ENCODE measurements at regions not wholly inside any gene's neighbourhood (a gene's known extent, or its start where the extent isn't known, plus 50 kb on each side); places are given as distances from the start of the nearest gene placed in this dataset.

- DNase-seq, result no peak
- peaks cover 4% of the 10 kb centered on the region; the same call in 1 of the 2 replicates for H3K4me1 ChIP-seq (ENCODE audit: insufficient read depth, low read length)
- no peaks in the 10 kb centered on the region for H3K9me3 ChIP-seq (ENCODE audit: low read length)
- H3K4me3 ChIP-seq (ENCODE audit: low read length), result no peak overlapping the region
- BruUV-seq (replicated peaks), result no TSS peak
- no peaks in the 10 kb centered on the region for H3K79me2 ChIP-seq (ENCODE audit: low read length)
- ATAC-seq, result no peak
- H3K4me2 ChIP-seq (ENCODE audit: low read length), result no peak overlapping the region
- ChIA-PET POLR2A (ENCODE audit: unreplicated experiment) (no interaction called here), CTCF (no interaction called here)
- no peak overlapping the region for H2AFZ ChIP-seq (ENCODE audit: low read length)
- H3K36me3 ChIP-seq (ENCODE audit: low read depth, low read length), result no peaks in the 10 kb centered on the region
- TF ChIP-seq EZH2phosphoT487 (IDR thresholded peaks at IDR 0.05; ENCODE audit: borderline replicate concordance, low read length) (no peak), EZH2 (IDR thresholded peaks at IDR 0.05; ENCODE audit: low read length, unreplicated experiment) (no peak), CTCF (conservative IDR thresholded peaks at IDR 0.05; ENCODE audit: low read depth, low read length) (no peak)
- no peaks in the 10 kb centered on the region for H3K27me3 ChIP-seq (ENCODE audit: low read length)
- no peaks in the 10 kb centered on the region for H4K20me1 ChIP-seq (ENCODE audit: low read length)
- intact Hi-C loops (cut with micrococcal nuclease), result no loop called here
- H3K27ac ChIP-seq (ENCODE audit: low read length), result no peak overlapping the region
- H3K9ac ChIP-seq (ENCODE audit: low read length), result no peak overlapping the region
- no peaks in the 10 kb centered on the region for H3F3A ChIP-seq (ENCODE audit: low read length, unreplicated experiment)
- no peaks in the 10 kb centered on the region for H3K9me2 ChIP-seq (replicated peaks; ENCODE audit: low read length)
Measured at GRCh38 chr20:57895161-57895855, 185.5 kb upstream of the PMEPA1 start.

- Histone ChIP-seq H3K9me2 (replicated peaks; ENCODE audit: low read length) (no peaks in the 10 kb centered on the region), H3K9ac (ENCODE audit: low read length) (no peak overlapping the region), H3K79me2 (ENCODE audit: low read length) (no peaks in the 10 kb centered on the region), H3K9me3 (ENCODE audit: low read length) (no peaks in the 10 kb centered on the region), H3K36me3 (ENCODE audit: low read depth, low read length) (no peaks in the 10 kb centered on the region), H3K27ac (ENCODE audit: low read length) (no peak overlapping the region), H4K20me1 (ENCODE audit: low read length) (no peaks in the 10 kb centered on the region), H2AFZ (ENCODE audit: low read length) (no peak overlapping the region), H3K4me3 (ENCODE audit: low read length) (no peak overlapping the region), H3K27me3 (ENCODE audit: low read length) (no peaks in the 10 kb centered on the region), H3K4me1 (ENCODE audit: insufficient read depth, low read length) (no peaks in the 10 kb centered on the region), H3K4me2 (ENCODE audit: low read length) (no peak overlapping the region), H3F3A (ENCODE audit: low read length, unreplicated experiment) (no peaks in the 10 kb centered on the region)
- POLR2A ChIA-PET (ENCODE audit: unreplicated experiment), result no interaction called here
- no TSS peak for BruUV-seq (replicated peaks)
- ATAC-seq (no peak), DNase-seq (no peak)
- TF ChIP-seq EZH2phosphoT487 (IDR thresholded peaks at IDR 0.05; ENCODE audit: borderline replicate concordance, low read length), result no peak
- TF ChIP-seq EZH2 (IDR thresholded peaks at IDR 0.05; ENCODE audit: low read length, unreplicated experiment), result no peak
- TF ChIP-seq CTCF (conservative IDR thresholded peaks at IDR 0.05; ENCODE audit: low read depth, low read length), result no peak
- CTCF ChIA-PET, result no interaction called here
- intact Hi-C loops (cut with micrococcal nuclease), result no loop called here
Measured at GRCh38 chr20:57894522-57894921, 184.7 kb upstream of the PMEPA1 start.

DNA sequence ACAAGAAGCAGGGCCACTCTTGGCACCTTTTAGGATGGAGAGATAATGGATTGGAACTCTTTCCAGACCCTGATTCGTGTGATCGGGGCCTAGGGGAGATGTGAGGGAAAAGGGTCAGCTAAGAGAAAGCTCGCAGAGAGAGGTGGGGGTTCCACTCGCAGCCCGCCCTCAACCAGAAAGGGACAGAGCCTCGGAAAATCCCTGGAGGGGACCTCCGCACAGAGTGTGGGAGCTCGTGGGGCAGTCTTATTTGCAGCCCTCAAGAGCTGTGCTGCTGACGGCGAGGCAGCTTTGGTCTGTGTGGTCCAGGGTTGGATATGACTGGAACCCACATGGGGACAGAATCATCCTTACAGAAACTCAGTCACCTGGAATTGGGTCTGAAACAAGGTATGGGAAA is 184.3 kb upstream of the PMEPA1 start:
- DNase-seq (no peak), ATAC-seq (no peak)
- Histone ChIP-seq H3K36me3 (ENCODE audit: low read depth, low read length) (no peaks in the 10 kb centered on the region), H3K27me3 (ENCODE audit: low read length) (no peaks in the 10 kb centered on the region), H3K4me3 (ENCODE audit: low read length) (no peak overlapping the region), H3K4me2 (ENCODE audit: low read length) (no peak overlapping the region), H3K79me2 (ENCODE audit: low read length) (no peaks in the 10 kb centered on the region), H4K20me1 (ENCODE audit: low read length) (no peaks in the 10 kb centered on the region), H3K9me3 (ENCODE audit: low read length) (no peaks in the 10 kb centered on the region), H3K9ac (ENCODE audit: low read length) (no peak overlapping the region), H3K27ac (ENCODE audit: low read length) (no peak overlapping the region), H3F3A (ENCODE audit: low read length, unreplicated experiment) (no peaks in the 10 kb centered on the region), H2AFZ (ENCODE audit: low read length) (no peak overlapping the region), H3K4me1 (ENCODE audit: insufficient read depth, low read length) (no peaks in the 10 kb centered on the region), H3K9me2 (replicated peaks; ENCODE audit: low read length) (no peaks in the 10 kb centered on the region)
- ChIA-PET CTCF (interaction anchor here (0.8 kb wide), 1 partner anchor 8 kb away, joined by 3 read pairs; no protein-coding TSS in a partner anchor), POLR2A (ENCODE audit: unreplicated experiment) (no interaction called here)
- BruUV-seq (replicated peaks), result no TSS peak
- TF ChIP-seq EZH2phosphoT487 (IDR thresholded peaks at IDR 0.05; ENCODE audit: borderline replicate concordance, low read length) (no peak), EZH2 (IDR thresholded peaks at IDR 0.05; ENCODE audit: low read length, unreplicated experiment) (no peak), CTCF (conservative IDR thresholded peaks at IDR 0.05; ENCODE audit: low read depth, low read length) (no peak)
- intact Hi-C loops (cut with micrococcal nuclease), result no loop called here
